Stimulated activated CD8-positive, alpha-beta memory T cell treated with anti-CD3 and anti-CD28 coated beads, Interleukin-4, amount 100 ng/mL, for 1 hour (primary cell): ENCODE measurements at regions not wholly inside any gene's neighbourhood (a gene's known extent, or its start where the extent isn't known, plus 50 kb on each side); places are given as distances from the start of the nearest gene placed in this dataset.

Experiments used
- DNase-seq, 2 donors: peaks; one replicate each; pipeline ENCODE4 v3.0.0-alpha.2; 2020; ENCODE audit warnings: low read depth in 2 of 2, low spot score in 1 of 2

GRCh38 chr6:137776256-137776655 is 90.8 kb upstream of the TNFAIP3 start:
- DNase-seq: no peak

DNA sequence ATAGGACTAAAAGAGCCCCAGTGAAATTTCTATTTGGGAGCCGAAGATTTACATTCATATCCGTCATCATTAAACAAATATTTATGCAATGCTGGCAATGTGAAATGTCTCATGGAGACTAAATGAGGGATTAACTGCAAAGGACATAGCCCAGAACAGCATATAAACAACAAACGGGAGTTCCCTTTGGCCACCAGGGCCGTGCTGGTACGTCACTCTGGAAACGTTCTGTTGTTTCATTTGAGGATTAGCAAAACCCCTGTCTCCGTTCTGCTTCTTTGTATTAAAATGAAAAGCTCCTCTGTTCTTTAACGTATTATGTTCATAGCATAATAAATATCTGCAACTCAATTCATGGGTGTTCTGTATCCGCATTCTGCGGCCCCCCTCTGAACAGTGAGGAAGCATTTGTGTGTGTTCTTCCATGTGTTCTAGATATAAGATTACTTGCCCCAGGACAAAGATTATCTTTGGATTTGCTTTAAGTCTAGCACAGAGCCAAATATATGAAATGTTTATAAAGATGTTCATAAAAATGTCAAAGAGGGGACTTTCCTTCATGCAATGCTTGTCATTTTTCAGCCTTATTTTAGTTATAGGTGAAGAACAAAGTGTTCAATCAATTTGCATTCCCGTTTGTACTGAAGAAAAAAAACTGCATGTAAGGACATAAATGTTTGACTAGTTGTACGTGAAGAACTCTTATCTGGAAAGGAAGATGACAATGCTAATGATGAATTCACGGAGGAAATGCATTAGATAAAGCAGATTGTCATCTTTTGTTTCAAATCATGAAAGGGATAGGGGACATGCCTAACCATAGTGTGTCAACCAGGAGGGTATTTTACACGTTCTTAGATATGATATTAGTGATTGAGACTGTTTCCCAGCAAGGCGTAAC is 90.0 kb upstream of the TNFAIP3 start:
- no peak for DNase-seq

DNA sequence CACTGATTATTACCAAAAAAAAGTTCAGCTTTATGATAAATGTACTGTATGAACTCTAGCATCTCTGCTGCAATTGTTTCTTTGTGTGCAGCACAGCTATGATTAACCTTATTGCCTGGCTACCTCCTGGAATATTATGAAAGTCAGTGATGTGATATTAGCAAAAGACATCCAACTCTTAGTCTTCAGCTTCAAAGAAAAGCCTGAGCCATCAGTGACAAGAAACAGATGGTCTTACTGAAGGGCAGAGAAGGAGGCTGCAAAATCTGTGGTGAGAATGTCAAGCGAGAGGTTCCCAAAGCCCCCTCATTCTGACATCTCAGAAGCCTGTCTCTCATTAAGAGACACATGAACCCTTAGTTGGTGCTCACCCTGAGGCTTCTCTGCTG is 89.4 kb upstream of the TNFAIP3 start:
- no peak for DNase-seq

- DNase-seq: no peak
These were observed 87.1 kb upstream of the TNFAIP3 start for GRCh38 chr6:137779982-137780381.

DNA sequence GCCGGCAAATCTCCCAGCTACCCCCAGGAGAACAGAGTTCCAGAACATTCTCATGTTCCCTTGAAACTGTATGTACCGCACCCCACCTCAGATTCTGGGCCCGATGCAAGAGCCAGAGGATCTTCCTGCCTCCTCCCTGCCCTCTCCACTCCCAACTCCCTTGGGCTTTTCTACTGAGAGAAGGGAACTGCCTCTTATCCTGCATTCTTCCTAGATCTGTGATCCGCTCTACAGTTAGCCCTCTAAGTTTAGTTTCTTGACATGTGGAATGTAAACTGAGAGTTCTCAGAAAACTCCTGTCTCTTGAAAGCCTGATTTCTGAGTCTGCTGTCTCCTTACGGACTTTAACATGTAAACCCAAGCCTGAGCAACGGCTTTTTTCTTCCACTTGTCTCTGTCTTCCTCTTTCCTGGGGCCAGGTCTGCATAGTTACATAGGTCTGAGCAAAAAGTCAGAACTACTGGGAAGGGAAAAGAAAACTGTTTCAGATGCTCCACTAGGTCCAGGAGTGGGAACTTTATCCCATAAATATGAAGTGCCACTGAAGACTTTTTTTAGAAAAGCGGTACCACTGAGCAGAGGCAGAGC is 86.5 kb upstream of the TNFAIP3 start:
- no peak for DNase-seq

DNA sequence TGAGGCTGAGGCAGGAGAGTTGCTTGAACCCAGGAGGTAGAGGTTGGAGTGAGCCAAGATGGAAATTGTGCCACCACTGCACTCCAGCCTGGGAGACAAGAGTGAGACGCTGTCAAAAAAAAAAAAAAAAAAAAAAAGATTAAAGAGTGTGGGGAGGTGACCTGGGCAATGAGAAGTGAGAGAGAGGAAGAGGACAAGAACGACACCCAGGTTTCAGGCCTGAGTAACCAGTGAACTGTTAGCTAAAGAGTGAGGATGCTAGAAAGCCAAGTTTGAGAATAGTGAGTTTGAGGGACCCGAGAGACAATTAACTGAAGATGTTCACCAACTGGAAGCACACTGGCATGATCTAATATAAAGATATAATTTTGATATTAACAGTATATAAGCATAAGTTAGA is 85.4 kb upstream of the TNFAIP3 start:
- DNase-seq: no peak

GRCh38 chr6:137782166-137783039 is 84.7 kb upstream of the TNFAIP3 start:
- DNase-seq: no peak

GRCh38 chr6:137783710-137784109 is 83.3 kb upstream of the TNFAIP3 start:
- DNase-seq: no peak

DNA sequence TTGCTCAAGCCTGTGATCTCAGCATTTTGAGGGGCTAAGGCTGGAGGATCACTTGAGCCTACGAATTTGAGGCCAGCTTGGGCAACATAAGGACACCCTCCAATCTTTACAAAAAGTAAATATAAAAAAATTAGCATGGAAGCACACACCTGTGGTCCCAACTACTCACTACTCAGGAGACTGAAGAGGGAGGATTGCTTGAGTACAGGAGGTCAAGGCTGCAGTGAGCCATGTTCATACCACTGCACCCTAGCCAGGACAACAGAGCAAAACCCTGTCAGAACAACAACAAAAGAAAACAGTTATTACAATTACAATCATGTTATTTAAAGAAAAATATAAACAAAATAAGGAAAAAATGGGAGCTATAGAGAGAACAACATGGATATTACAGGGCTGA is 82.5 kb upstream of the TNFAIP3 start:
- no peak for DNase-seq

GRCh38 chr6:137787016-137787415 is 80.0 kb upstream of the TNFAIP3 start:
- DNase-seq: no peak

DNA sequence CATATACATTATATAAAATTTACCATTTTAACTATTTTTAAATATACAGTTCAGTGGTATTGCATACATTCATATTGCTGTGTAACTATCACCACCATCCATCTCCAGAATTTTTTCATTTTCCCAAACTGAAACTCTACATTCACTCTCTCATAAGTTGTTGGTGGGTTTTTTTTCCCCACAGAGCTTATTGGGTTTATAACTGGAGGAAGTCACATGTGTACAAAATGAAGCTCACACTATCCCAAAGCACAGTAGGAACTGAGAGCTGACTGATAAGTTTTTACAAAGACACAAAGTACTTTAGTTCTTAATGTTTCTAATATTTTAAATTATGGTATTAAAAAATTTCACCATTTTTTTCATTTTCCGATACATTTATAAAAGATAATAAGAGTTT is 78.8 kb upstream of the TNFAIP3 start:
- no peak for DNase-seq

GRCh38 chr6:137791281-137792159 is 75.5 kb upstream of the TNFAIP3 start:
- DNase-seq: no peak

- no peak for DNase-seq
These were observed 74.7 kb upstream of the TNFAIP3 start for GRCh38 chr6:137792160-137793033.

GRCh38 chr6:137793805-137794515 is 73.1 kb upstream of the TNFAIP3 start:
- DNase-seq: no peak

- no peak for DNase-seq
These were observed 72.4 kb upstream of the TNFAIP3 start for GRCh38 chr6:137794516-137795201.

DNA sequence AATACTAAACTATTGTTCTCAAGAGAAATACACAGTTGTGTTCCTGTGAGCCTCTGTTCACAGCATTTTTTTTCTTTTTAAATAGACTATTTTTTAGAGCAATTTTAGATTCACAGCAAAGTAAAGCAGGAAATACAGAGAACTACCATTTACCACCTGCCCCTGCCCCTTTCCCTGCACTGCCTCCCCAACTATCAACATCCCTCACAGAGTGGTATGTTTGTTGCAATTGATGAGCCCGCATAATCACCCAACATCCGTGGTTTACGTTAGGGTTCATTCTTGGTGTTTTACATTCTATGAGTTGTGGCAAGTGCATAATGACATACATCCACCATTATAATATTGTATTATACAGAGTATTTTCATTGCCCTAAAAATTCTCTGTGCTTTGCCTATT is 71.6 kb upstream of the TNFAIP3 start:
- no peak for DNase-seq

DNA sequence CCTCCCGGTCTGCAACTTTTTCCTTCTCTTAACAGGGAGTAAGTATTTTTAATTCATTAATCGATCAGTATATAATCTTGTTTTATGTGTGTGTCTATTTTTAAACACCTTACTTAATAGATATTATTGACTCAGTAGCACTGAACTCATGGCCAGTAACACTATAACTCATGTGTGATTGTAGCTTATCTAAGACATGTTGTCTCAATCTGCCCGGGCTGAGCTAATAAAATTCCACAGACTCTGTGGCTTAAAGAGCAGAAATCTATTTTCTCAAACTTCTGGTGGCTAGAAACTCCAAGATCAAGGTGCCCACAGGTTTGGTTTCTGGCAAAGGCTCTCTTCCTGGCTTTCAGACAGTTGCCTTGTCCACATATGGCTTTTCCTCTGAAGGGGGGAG is 68.8 kb upstream of the TNFAIP3 start:
- DNase-seq: no peak

GRCh38 chr6:137798846-137799245 is 68.2 kb upstream of the TNFAIP3 start:
- DNase-seq: no peak
